Mucosa of gallbladder (tissue), 1 donor: ENCODE measurements at regions not wholly inside any gene's neighbourhood (a gene's known extent, or its start where the extent isn't known, plus 50 kb on each side); places are given as distances from the start of the nearest gene placed in this dataset.
"Not testable (repeated sequence)": the region's sequence is repeated elsewhere in the genome, so short reads cannot be mapped to it uniquely, and the experiment has no call there.

Experiments used
- DNase-seq: peaks from one replicate; pipeline ENCODE4 v3.0.0-alpha.2; 2020; ENCODE audit warnings: low spot score
- donor health status: DM: no; HTN: no; CAD: no.

DNA sequence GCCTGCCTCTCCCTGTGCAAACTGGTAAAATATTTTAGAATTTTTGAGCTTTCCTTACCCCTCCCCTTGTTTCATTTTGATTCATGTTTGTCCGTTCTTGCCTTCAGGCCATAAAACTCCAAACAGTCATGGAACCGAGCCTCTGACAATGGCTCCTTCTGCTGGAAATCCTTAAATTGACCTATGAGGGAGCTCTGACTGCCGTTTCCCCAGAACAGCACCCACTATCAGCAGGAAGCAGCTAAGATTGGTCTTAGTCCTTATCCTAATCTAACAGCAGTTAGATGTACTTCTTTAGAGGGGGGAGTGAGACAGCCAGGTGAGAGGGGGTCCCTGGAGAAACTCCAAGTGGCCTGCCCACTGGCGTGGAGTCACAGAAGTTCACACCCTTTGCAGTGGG, 106.7 kb downstream of the FAM174A start:
- no peak for DNase-seq

DNA sequence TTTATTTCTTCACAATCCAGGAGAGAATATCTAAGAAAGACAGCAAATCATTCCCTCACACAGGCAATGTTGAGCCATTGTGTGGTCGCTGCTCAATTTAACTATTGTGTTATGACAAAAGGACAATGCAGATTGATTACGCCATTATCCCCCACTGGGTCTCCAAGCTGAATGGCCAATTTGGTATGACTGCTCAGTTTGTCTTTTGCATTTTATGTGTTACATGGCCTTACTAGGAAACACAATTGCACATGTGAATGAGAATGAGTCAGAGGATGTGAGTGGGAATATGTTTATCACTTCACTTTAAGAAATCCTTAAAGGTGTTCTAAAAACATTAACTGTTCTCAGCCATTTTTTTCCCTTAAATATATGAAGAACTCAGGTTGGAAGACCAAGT, 108.3 kb downstream of the FAM174A start:
- no peak for DNase-seq

DNA sequence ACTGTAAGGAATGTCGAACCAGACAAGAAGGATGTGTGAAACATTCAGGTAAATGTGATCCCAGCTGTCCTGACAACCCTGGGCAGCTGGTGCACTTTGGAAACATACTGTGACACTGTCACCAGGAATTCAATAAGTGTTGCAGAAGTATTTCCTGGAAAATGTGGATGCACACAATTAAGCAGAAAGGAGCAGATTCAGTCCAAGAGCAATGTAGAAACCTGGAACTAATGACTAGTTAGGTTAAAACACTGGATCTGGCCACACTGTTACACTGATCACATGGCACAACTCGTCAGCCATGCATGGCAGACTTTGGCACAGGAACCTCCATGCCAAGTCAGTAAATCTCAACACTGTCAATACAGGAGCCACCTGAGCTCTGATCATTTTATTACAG, 109.0 kb downstream of the FAM174A start:
- no peak for DNase-seq

DNA sequence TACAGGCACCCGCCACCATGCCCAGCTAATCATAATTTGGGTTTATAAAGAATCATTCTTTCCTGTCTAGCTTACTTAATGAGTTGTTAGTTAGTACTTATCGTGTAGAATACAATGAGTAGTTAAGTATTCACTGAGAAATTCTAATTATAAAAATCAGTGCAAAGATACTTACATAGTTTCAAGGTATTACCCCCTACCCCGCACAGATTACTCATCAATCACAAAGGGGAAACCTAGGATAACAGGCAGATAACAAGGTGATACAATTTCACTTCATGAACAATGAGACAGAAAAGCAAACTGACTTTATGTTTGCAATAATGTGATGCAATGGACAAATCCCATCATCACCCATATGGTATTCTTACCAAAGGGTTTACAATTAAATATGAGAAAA, 109.6 kb downstream of the FAM174A start:
- DNase-seq: no peak

DNA sequence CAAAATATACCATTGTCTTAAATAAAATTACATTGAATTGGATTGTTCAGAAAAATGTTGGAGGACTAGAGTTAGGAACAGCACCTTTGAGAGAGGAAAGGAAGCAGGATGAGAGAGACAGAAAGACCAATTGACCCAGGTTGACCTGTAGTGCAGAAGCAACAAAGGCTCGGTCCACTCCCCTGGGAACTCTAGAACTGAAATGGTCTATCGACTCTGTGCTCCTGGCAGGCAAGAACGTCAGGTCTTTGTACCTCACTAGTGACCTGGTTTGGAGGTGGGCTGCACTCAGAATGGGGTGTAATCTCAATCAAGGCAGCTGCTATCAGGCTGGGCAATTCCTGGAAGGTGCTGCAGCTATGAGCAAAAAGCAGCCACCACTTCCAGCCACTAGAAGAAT, 110.8 kb downstream of the FAM174A start:
- DNase-seq: no peak

DNA sequence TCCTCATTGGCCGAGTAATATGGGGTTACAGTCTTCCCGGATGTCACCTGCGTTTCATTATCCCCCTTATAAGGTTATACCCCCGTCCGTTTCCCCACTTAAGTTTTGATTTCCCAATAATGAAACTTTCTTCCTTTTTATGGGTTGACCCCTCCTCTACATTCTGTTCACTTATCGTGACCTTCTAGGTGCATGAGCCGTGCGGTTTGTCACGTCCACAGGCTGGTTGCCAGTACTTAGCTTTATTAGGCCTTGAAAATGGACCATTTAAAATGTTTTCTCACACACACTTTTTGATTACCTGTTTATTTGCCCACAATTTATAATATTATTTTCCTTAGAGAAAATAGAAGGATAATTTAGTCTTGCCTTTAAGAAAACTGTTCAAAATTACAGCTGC, 111.5 kb downstream of the FAM174A start:
- no peak for DNase-seq

DNA sequence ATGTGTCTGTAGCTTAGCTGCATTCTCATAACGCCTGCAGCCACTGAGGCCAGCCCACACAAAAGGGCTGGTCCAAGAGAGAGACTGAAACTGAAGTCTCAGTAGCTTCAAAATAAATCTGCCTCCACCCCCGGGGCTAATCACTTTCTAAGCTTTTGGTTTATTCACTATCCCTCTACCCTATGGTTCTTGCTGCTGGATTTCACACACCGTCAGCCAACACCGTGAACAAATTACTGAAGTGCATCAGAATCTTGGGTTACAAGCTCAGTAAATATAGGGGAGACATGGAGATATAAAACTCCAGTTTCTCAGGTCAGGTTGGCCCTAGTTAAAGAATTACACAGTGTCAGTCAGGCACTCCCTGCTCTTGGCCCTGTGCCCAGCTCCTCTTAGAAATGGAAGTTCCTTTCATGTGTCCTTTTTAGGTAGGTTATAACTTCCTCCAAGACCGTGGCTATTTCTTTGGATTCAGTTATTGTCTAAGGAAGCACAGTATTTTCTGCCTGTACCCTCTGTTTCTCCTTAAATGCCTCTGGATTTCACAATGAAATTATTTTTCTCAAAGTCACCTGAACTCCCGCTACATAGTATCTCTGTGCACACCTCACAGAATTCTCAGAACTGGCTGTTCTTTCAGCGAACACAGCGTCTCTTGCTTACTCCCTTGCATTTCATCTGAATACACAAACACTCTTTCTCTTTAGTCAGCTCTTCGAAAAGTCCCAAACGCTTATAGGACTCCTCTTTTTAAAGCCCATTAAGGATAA, 112.5 kb downstream of the FAM174A start:
- peak; percentile 79 for DNase-seq

DNA sequence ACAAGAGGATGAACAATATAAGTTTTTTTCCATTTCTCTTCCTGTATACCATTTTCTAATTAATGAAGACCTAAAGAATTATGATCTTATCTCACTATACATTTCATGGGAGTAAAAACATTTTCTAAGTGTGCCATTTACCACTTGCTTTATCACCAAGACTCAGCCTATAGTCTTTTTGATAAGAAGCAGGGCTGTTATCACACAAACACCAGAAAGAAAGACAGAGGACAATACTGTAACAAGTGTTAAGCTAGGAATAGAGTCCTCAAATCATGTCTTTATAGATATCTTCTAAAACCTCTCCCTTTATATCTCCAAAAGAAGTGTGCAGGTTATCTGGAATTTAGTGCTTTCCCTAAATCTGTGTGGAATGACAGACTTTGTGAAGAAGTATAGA, 119.7 kb downstream of the FAM174A start:
- DNase-seq: no peak

DNA sequence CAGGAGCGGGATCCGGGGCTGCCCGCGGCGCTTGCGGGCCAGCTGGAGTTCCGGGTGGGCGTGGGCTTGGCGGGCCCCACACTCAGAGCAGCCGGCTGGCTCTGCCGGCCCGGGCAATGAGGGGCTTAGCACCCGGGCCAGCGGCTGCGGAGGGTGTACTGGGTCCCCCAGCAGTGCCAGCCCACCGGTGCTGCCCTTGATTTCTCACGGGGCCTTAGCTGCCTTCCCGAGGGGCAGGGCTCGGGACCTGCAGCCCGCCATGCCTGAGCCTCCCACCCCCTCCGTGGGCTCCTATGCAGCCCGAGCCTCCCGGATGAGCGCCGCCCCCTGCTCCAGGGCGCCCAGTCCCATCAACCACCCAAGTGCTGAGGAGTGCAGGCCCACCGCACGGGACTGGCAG, 121.6 kb downstream of the FAM174A start:
- DNase-seq: not testable (repeated sequence)

DNA sequence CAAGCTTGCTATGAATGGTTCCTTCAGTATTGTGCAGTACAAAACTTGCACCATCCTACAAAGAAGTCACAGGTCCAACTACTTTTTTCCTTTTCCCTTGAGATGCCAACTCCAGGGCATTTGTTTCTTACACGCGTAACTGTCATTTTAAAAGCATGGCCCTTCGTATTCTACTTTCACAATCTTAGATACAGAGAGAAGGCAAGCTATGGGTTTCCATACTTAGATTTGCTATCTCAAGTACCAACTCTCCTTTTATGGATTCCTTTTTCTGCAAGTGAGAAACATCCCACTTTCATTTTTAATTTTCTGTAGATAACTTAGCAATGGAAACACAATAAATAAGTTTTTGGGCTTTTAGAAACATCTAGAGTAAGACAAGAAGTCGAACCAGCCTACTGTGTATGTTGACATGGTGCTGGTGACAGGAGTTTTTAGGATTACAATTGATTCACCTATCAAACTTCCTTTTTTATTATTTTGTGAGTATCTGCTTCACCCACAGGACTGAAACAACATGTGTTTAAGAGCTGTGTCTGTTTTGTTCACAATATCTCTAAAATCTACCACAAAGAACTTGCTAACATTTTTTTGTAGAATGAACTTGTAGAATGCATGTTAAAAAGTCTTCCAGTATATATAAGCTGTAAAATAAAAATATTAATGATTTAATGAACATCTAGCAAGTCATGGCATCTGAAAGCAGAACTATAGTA, 124.1 kb downstream of the FAM174A start:
- no peak for DNase-seq

DNA sequence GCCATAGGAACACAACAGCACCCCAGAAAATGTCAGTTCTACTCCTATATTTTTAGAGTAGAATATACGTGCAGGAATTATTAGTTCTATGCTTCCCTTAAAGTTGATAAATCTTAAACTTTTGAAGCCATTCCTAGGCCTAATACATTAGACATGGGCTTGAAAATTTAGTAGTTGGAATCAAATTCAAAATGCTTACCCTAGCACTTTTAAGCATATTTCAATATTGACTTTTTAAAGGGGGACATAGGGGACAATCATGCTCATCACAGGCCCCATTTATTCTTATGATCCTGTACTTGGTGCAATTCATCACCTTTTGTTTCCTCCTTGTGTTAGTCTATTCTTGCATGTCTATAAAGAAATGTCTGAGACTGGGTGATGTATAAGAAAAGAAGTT, 129.0 kb downstream of the FAM174A start:
- no peak for DNase-seq

DNA sequence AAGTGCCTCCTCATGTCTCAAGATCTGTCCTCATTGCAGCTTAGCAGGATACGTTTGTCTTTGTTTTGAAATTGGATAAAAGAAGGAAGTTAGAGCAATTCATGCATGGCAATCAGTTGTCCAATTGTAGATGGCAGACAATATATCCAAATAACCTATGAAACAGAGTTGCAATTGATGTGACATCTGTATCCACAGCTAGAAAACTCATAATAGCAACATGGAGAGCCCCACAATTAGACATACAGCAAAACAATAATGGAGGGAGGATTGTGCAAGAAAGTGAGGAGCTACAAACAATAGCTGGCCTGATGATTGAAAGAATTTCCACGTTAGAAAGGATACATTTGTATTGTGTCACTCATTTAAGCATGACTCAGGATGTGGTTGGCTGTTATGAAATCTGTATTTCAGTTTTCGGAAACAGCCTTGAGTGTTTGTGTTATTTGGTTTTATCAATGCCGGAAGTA, 132.0 kb downstream of the FAM174A start:
- no peak for DNase-seq

DNA sequence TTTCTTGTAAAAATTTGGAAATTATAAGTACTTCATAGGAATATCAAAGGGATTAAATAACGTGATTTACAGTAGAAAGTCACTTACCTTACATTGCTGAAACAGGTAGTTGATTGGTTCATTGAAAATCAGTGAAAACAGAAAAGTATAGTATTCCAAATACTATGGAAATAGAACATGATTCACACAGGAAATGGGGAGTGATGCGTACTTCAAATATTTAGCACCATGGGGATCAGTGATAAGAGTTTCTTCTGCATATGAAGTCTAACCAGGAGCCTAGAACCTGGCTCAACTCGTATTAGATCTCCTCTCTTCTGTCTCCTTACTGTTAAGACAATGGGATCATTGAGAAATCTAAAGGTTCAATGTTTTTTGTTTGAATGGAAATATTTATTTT, 133.3 kb downstream of the FAM174A start:
- no peak for DNase-seq

DNA sequence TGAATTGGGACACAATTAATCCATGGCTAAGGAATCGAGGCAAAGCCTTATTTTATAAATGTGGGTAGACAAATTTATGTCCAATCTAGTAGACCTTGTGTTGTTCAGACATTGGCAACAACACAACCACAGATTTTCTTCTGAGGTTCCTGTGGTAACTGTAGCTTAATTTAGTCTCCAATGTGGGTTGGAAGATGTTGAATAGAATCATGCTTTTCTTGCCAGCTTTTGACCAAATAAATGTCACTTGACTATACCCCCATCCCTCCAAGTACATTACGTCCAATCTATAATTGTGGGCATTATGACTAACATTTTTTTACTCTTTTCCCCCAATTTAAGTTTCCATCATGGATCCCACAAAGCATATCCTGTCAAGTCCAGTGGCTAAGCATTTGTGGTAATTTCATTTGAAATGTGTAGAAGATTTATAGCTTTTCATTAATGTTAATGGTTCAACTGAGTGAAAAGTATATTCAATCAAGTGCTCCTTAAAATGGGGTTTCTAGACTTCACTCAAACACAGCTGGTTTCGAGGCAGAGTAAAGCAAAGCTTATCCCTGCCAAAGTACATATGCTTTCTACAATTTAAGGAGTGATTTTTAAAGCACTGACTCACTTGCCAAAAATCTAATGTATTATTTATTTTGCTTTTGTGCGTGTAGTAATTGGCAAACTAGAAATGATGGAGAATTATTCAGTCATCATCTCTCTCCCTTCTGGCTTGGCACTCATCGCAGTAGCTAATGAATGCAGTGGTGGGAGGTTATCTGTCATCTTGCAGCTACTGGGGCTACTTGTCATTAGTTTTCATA, 141.8 kb downstream of the FAM174A start:
- DNase-seq: no peak

DNA sequence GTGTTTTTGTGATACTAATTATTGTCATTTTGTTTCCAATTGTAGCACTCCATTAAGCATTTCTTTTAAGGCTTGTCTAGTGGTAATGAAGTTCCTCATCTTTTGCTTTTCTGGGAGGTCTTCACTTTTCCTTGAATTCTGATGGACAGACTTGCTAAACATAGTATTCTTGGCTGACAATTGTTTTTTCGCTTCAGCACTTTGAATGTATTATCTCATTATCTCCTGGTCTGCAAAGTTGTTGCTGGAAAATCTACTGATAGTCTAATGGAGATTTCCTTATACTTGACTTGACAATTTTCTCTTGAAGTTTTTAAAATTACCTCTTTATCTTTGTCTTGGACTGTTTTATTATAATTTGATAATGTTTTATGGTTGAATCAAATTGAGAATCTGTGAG, 147.5 kb downstream of the FAM174A start:
- DNase-seq: no peak

DNA sequence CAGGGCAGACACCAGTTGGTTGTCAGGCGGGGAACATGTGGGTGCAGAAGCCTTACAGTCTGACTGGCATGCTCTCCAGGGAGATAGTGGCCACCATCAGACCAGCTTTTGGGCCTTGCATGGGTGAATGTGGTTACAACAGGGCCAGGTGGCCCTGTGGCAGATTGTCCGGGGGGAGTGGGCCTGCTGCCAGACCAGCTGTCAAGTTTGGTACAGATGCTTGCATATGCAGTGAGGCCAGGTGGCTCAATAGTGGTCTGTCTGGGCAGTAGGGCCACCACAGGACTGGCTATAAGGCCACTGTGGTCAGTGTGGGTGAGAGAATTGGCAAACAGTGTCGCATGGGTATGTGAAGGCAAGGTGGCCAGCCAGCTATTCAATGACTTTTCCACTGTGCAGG, 148.7 kb downstream of the FAM174A start:
- DNase-seq: no peak

DNA sequence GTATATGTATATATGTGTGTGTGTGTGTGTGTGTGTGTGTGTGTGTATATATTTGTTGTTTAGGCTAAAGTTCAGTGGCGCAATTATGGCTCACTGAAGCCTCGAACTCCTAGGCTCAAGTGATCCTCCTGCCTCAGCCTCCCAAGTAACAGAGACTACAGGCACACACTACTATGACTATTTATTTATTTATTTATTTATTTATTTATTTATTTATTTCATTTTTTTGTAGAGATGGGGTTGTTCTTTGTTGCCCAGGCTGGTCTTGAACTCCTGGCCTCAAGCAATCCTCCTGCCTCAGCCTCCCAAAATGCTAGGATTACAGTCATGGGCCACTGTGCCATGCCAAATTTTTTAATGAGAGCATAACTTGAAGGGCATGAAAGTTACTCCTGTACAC, 149.9 kb downstream of the FAM174A start:
- not testable (repeated sequence) for DNase-seq

DNA sequence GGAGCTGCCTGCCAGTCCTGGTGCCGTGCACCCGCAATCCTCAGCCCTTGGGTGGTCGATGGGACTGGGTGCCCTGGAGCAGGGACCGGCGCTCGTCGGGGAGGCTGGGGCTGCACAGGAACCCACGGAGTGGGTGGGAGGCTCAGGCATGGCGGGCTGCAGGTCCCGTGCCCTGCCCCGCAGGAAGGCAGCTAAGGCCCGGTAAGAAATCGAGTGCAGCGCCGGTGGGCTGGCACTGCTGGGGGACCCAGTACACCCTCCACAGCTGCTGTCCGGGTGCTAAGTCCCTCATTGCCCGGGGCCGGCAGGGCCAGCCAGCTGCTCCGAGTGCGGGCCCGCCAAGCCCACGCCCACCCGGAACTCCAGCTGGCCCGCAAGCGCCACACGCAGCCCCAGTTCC, 153.7 kb downstream of the FAM174A start:
- not testable (repeated sequence) for DNase-seq

DNA sequence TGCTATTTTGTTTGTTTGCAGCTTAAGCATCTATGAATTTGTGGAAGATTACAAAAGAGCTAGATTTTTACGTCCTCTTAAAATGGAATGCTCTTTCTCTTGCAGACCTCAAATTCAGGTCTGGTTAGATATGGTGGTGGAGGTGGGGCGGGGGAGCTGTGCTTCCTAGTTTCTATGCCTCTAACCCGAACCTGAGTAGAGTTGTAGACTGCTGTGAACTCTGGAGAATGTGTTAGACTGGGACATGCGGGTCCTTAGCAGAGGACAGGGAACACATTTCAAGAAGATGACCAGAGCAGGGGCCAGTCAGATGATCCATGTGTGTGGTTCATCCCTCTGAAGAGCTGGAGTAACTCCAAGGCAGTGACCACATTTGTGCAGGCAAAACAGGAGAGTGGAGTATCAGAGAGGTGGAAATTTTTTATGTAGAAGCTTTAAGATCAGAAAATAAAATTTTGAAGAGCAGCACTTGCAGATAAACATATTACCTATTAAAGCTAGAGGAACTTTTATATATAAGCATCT, 154.9 kb downstream of the FAM174A start:
- no peak for DNase-seq

DNA sequence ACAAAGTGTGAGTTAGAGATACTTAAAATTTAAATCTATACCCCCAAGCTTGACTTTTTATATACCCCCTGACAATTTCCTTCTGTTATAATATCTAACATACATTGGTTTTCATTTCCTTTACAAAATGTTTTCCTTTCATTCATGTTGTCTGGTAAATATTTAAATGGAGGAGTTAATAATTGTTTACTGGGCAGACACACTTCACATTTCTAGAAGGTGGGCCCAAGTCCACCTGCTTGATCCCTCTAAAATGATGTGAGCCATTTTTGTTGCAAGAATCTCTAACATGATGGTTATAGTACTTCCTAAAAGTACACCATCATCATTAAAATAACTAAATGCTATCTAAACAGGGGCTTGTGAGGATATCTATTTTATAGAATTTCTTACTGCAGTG, 155.9 kb downstream of the FAM174A start:
- no peak for DNase-seq

DNA sequence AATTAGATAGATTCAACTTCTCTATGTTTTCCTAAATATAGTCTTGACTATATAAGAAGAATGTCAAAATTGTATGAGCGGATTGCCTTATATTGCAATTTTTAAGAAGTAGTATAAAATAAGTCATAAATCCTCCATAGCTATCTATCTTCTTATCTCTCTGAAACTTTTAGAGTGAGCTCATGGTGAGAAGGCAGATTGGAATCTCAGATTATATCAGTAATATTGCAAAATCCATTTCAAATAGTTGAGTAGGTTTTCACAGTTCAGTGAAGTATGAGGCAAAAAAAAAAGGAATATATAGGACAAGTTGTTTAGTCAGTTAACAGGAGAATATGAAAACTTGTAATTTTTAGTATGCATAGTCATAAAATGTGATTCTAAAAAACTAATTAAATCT, 156.4 kb downstream of the FAM174A start:
- DNase-seq: no peak

DNA sequence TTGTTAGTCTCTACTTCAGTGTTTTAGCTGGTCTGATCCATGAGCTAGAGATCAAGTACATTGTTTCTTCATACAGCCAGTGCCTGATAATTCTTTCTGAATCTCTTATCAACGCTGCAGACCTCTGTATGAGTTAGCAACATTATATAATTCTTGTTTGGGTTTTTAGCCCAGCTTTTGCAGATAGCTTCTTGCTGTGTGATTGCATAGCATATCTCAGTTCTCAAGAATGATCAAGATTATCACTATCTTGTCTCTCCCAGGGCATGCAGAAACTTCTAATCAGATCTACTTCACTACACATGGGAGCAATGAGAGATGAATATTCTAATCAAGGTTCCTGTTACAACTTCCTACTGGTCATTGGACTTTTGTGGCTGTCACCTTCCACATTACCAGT, 158.3 kb downstream of the FAM174A start:
- DNase-seq: no peak
